Fibroblast of villous mesenchyme (primary cell): ENCODE measurements at regions not wholly inside any gene's neighbourhood (a gene's known extent, or its start where the extent isn't known, plus 50 kb on each side); places are given as distances from the start of the nearest gene placed in this dataset.

Experiments
- DNase-seq: peaks from one replicate; pipeline ENCODE4 v3.0.0-alpha.2; 2010; ENCODE audit warnings: low read depth
- H3K4me3 ChIP-seq: 2 replicates; pipeline ENCODE4 v1.5.1; 2011; ENCODE audit warnings: low read depth, mild to moderate bottlenecking, low read length
- CTCF ChIP-seq: IDR thresholded peaks from 2 replicates; pipeline ENCODE4 v1.5.1; 2012; ENCODE audit warnings: low read depth, mild to moderate bottlenecking, low read length; ENCODE audit not compliant: insufficient read depth

GRCh38 chr20:21808139-21808538 is 102.7 kb downstream of the PAX1 start:
- DNase-seq = no peak
- no peak overlapping the region for H3K4me3 ChIP-seq
- no peak for TF ChIP-seq CTCF

GRCh38 chr20:21804802-21805201 is 99.3 kb downstream of the PAX1 start:
- H3K4me3 ChIP-seq = no peak overlapping the region
- DNase-seq = no peak
- TF ChIP-seq CTCF = no peak

GRCh38 chr20:21801193-21801592 is 95.7 kb downstream of the PAX1 start:
- no peak for TF ChIP-seq CTCF
- DNase-seq = no peak
- H3K4me3 ChIP-seq = no peak overlapping the region

GRCh38 chr20:21798384-21798783 is 92.9 kb downstream of the PAX1 start:
- no peak overlapping the region for H3K4me3 ChIP-seq
- no peak for DNase-seq
- no peak for TF ChIP-seq CTCF

- H3K4me3 ChIP-seq = no peak overlapping the region
- TF ChIP-seq CTCF = no peak
- no peak for DNase-seq
These were observed 90.6 kb downstream of the PAX1 start for GRCh38 chr20:21796059-21796458.

- H3K4me3 ChIP-seq = no peak overlapping the region
- no peak for DNase-seq
- TF ChIP-seq CTCF = no peak
These were observed 82.6 kb downstream of the PAX1 start for GRCh38 chr20:21788082-21788481.

GRCh38 chr20:21781446-21782075 is 76.1 kb downstream of the PAX1 start:
- DNase-seq = no peak
- H3K4me3 ChIP-seq = no peak overlapping the region
- no peak for TF ChIP-seq CTCF
